ENCODE measurements at regions not wholly inside any gene's neighbourhood (a gene's known extent, or its start where the extent isn't known, plus 50 kb on each side); places are given as distances from the start of the nearest gene placed in this dataset.

DNA sequence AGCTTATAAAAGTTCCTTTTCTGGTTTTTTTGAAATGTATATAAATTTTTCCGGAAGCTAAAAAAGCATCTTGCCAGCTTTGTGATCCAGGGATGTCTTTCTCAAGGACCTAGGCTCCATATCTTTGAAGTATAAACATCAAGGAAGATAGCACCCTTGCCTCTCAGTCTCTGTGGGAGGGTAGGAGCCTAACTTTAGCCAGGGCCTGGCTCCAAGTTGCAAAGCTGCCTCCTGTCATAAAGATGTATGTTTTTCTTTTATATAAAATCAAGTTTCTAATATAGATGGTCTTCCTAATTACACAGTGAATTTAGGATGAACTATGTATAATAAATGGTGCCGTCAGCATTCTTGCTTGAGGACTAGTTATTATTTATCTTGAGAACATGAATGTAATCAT lies 612.6 kb upstream of the USP15 start:
- Histone ChIP-seq H3K27me3 (ENCODE audit: low read depth, low read length) (no peaks in the 10 kb centered on the region), H3K4me3 (ENCODE audit: low read depth in 1 of 2, low read length in 2 of 2) (no peak overlapping the region), H3K4me1 (ENCODE audit: control insufficient read depth in 1 of 2, insufficient read depth in 2 of 2, low read length in 2 of 2) (no peaks in the 10 kb centered on the region), H3K36me3 (ENCODE audit: control insufficient read depth in 1 of 2, insufficient read depth in 2 of 2, low read length in 2 of 2) (no peaks in the 10 kb centered on the region), H3K27ac (ENCODE audit: low read length) (no peak overlapping the region), H3K9me3 (ENCODE audit: control insufficient read depth in 1 of 2, low read length in 2 of 2) (no peaks in the 10 kb centered on the region)

DNA sequence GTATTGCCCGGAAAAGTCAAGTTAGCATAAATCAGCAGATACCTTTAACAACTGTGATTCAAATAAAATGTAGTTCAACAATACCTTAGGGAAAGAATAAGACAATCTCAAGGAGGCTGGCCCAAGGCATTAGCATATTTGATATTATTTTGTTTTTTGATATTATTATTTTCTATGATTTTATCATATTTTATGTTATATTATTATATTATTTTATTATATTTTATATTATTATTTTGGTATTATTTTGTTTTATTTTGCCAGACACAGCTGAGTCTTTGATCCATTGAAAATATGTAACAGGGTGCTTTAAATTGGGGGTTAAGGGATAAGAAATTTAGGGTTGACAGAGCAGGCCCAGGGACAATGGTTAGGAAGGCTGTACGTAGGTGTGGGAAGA lies 607.9 kb upstream of the USP15 start:
- Histone ChIP-seq H3K9me3 (ENCODE audit: control insufficient read depth in 1 of 2, low read length in 2 of 2) (no peaks in the 10 kb centered on the region), H3K36me3 (ENCODE audit: control insufficient read depth in 1 of 2, insufficient read depth in 2 of 2, low read length in 2 of 2) (no peaks in the 10 kb centered on the region), H3K4me1 (ENCODE audit: control insufficient read depth in 1 of 2, insufficient read depth in 2 of 2, low read length in 2 of 2) (no peaks in the 10 kb centered on the region), H3K27me3 (ENCODE audit: low read depth, low read length) (no peaks in the 10 kb centered on the region), H3K4me3 (ENCODE audit: low read depth in 1 of 2, low read length in 2 of 2) (no peak overlapping the region), H3K27ac (ENCODE audit: low read length) (no peak overlapping the region)

DNA sequence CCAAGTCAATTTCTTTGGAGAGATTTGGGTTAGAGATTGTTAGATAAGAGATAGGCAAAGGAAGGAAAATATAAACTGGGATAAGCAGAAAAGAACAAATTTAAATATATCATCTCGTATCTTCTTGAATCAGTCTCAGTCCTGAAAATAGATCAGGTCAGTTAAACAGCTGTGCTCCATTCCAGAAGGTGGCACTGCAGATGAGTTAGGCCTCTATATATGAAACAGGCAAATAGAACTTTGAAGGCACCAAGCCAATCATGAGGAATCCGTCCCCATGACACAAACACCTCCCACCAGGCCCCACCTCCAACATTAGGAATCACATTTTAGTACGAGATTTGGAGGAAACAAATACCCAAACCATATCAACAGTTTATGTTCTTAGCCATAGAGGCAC lies 605.5 kb upstream of the USP15 start:
- Histone ChIP-seq H3K4me1 (ENCODE audit: control insufficient read depth in 1 of 2, insufficient read depth in 2 of 2, low read length in 2 of 2) (no peaks in the 10 kb centered on the region), H3K36me3 (ENCODE audit: control insufficient read depth in 1 of 2, insufficient read depth in 2 of 2, low read length in 2 of 2) (no peaks in the 10 kb centered on the region), H3K27ac (ENCODE audit: low read length) (no peak overlapping the region), H3K9me3 (ENCODE audit: control insufficient read depth in 1 of 2, low read length in 2 of 2) (no peaks in the 10 kb centered on the region), H3K27me3 (ENCODE audit: low read depth, low read length) (no peaks in the 10 kb centered on the region), H3K4me3 (ENCODE audit: low read depth in 1 of 2, low read length in 2 of 2) (no peak overlapping the region)

GRCh38 chr12:61655241-61655640 lies 605.0 kb upstream of the USP15 start:
- H3K27me3 ChIP-seq (ENCODE audit: low read depth, low read length), result no peaks in the 10 kb centered on the region
- no peaks in the 10 kb centered on the region for H3K9me3 ChIP-seq (ENCODE audit: control insufficient read depth in 1 of 2, low read length in 2 of 2)
- H3K27ac ChIP-seq (ENCODE audit: low read length), result no peak overlapping the region
- H3K36me3 ChIP-seq (ENCODE audit: control insufficient read depth in 1 of 2, insufficient read depth in 2 of 2, low read length in 2 of 2), result no peaks in the 10 kb centered on the region
- H3K4me3 ChIP-seq (ENCODE audit: low read depth in 1 of 2, low read length in 2 of 2), result no peak overlapping the region
- H3K4me1 ChIP-seq (ENCODE audit: control insufficient read depth in 1 of 2, insufficient read depth in 2 of 2, low read length in 2 of 2), result no peaks in the 10 kb centered on the region

GRCh38 chr12:61667676-61668075 lies 592.5 kb upstream of the USP15 start:
- H3K27ac ChIP-seq (ENCODE audit: low read length), result no peak overlapping the region
- H3K27me3 ChIP-seq (ENCODE audit: low read depth, low read length), result no peaks in the 10 kb centered on the region
- peaks cover 0 to 3% of the 10 kb centered on the region in 2 donors for H3K9me3 ChIP-seq (ENCODE audit: control insufficient read depth in 1 of 2, low read length in 2 of 2)
- H3K36me3 ChIP-seq (ENCODE audit: control insufficient read depth in 1 of 2, insufficient read depth in 2 of 2, low read length in 2 of 2), result no peaks in the 10 kb centered on the region
- no peaks in the 10 kb centered on the region for H3K4me1 ChIP-seq (ENCODE audit: control insufficient read depth in 1 of 2, insufficient read depth in 2 of 2, low read length in 2 of 2)
- H3K4me3 ChIP-seq (ENCODE audit: low read depth in 1 of 2, low read length in 2 of 2), result no peak overlapping the region

DNA sequence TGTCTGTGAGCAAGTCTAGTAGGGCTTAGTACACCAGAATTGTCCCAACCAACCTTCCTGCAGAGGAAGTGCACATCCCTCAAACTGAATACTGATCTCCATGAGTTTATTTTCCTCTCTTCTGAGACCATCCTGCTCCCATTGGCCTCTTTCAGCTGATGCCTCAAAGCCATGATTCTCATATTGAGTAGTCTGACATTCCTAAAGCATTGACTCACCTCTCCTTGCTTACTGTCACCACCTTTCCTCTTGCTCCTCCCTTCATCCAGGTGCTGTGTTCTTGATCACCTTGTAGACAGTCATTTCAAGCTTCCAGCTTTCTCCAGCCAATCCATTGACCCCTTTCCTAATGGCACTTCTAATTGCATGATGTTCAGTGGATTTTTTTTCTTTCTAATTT lies 583.7 kb upstream of the USP15 start:
- no peaks in the 10 kb centered on the region for H3K4me1 ChIP-seq (ENCODE audit: control insufficient read depth in 1 of 2, insufficient read depth in 2 of 2, low read length in 2 of 2)
- H3K27ac ChIP-seq (ENCODE audit: low read length), result no peak overlapping the region
- no peaks in the 10 kb centered on the region for H3K27me3 ChIP-seq (ENCODE audit: low read depth, low read length)
- no peaks in the 10 kb centered on the region for H3K36me3 ChIP-seq (ENCODE audit: control insufficient read depth in 1 of 2, insufficient read depth in 2 of 2, low read length in 2 of 2)
- H3K9me3 ChIP-seq (ENCODE audit: control insufficient read depth in 1 of 2, low read length in 2 of 2), result no peaks in the 10 kb centered on the region
- no peak overlapping the region for H3K4me3 ChIP-seq (ENCODE audit: low read depth in 1 of 2, low read length in 2 of 2)

- Histone ChIP-seq H3K4me3 (ENCODE audit: low read depth in 1 of 2, low read length in 2 of 2) (no peak overlapping the region), H3K9me3 (ENCODE audit: control insufficient read depth in 1 of 2, low read length in 2 of 2) (no peaks in the 10 kb centered on the region), H3K27me3 (ENCODE audit: low read depth, low read length) (no peaks in the 10 kb centered on the region), H3K4me1 (ENCODE audit: control insufficient read depth in 1 of 2, insufficient read depth in 2 of 2, low read length in 2 of 2) (no peaks in the 10 kb centered on the region), H3K27ac (ENCODE audit: low read length) (no peak overlapping the region), H3K36me3 (ENCODE audit: control insufficient read depth in 1 of 2, insufficient read depth in 2 of 2, low read length in 2 of 2) (no peaks in the 10 kb centered on the region)
Measured at GRCh38 chr12:61687407-61687806, 572.8 kb upstream of the USP15 start.

- Histone ChIP-seq H3K27me3 (ENCODE audit: low read depth, low read length) (no peaks in the 10 kb centered on the region), H3K27ac (ENCODE audit: low read length) (no peak overlapping the region), H3K4me1 (ENCODE audit: control insufficient read depth in 1 of 2, insufficient read depth in 2 of 2, low read length in 2 of 2) (no peaks in the 10 kb centered on the region), H3K36me3 (ENCODE audit: control insufficient read depth in 1 of 2, insufficient read depth in 2 of 2, low read length in 2 of 2) (no peaks in the 10 kb centered on the region), H3K9me3 (ENCODE audit: control insufficient read depth in 1 of 2, low read length in 2 of 2) (peaks cover 0 to 10% of the 10 kb centered on the region in 2 donors), H3K4me3 (ENCODE audit: low read depth in 1 of 2, low read length in 2 of 2) (no peak overlapping the region)
Measured at GRCh38 chr12:61694214-61694613, 566.0 kb upstream of the USP15 start.

DNA sequence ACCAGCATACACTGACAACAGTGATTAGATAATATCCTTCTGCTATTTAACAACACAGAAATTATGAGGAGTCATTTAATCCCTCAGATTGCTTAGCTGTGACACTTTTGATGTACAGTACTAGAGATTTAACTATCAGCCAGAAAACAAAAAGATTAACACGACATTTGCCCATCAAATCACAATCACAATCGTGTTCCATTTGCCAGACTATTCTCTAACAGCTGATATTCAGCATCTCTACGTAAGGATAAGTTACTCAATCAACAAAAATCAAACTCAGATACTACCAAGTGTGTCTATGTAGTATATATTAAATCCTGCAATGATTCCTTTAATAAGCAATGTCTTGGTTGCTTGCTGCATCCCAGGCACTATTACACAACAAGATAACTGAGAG lies 558.7 kb upstream of the USP15 start:
- Histone ChIP-seq H3K27me3 (ENCODE audit: low read depth, low read length) (no peaks in the 10 kb centered on the region), H3K9me3 (ENCODE audit: control insufficient read depth in 1 of 2, low read length in 2 of 2) (peaks cover 0 to 5% of the 10 kb centered on the region in 2 donors), H3K27ac (ENCODE audit: low read length) (no peak overlapping the region), H3K4me1 (ENCODE audit: control insufficient read depth in 1 of 2, insufficient read depth in 2 of 2, low read length in 2 of 2) (no peaks in the 10 kb centered on the region), H3K4me3 (ENCODE audit: low read depth in 1 of 2, low read length in 2 of 2) (no peak overlapping the region), H3K36me3 (ENCODE audit: control insufficient read depth in 1 of 2, insufficient read depth in 2 of 2, low read length in 2 of 2) (no peaks in the 10 kb centered on the region)

- no peaks in the 10 kb centered on the region for H3K36me3 ChIP-seq (ENCODE audit: control insufficient read depth in 1 of 2, insufficient read depth in 2 of 2, low read length in 2 of 2)
- no peaks in the 10 kb centered on the region for H3K4me1 ChIP-seq (ENCODE audit: control insufficient read depth in 1 of 2, insufficient read depth in 2 of 2, low read length in 2 of 2)
- H3K4me3 ChIP-seq (ENCODE audit: low read depth in 1 of 2, low read length in 2 of 2), result no peak overlapping the region
- H3K9me3 ChIP-seq (ENCODE audit: control insufficient read depth in 1 of 2, low read length in 2 of 2), result no peaks in the 10 kb centered on the region
- no peaks in the 10 kb centered on the region for H3K27me3 ChIP-seq (ENCODE audit: low read depth, low read length)
- H3K27ac ChIP-seq (ENCODE audit: low read length), result no peak overlapping the region
Measured at GRCh38 chr12:61706783-61707182, 553.4 kb upstream of the USP15 start.

- Histone ChIP-seq H3K27me3 (ENCODE audit: low read depth, low read length) (no peaks in the 10 kb centered on the region), H3K4me3 (ENCODE audit: low read depth in 1 of 2, low read length in 2 of 2) (no peak overlapping the region), H3K36me3 (ENCODE audit: control insufficient read depth in 1 of 2, insufficient read depth in 2 of 2, low read length in 2 of 2) (no peaks in the 10 kb centered on the region), H3K27ac (ENCODE audit: low read length) (no peak overlapping the region), H3K4me1 (ENCODE audit: control insufficient read depth in 1 of 2, insufficient read depth in 2 of 2, low read length in 2 of 2) (no peaks in the 10 kb centered on the region), H3K9me3 (ENCODE audit: control insufficient read depth in 1 of 2, low read length in 2 of 2) (no peaks in the 10 kb centered on the region)
Measured at GRCh38 chr12:61713121-61713520, 547.1 kb upstream of the USP15 start.

- no peak overlapping the region for H3K27ac ChIP-seq (ENCODE audit: low read length)
- H3K4me3 ChIP-seq (ENCODE audit: low read depth in 1 of 2, low read length in 2 of 2), result no peak overlapping the region
- H3K36me3 ChIP-seq (ENCODE audit: control insufficient read depth in 1 of 2, insufficient read depth in 2 of 2, low read length in 2 of 2), result no peaks in the 10 kb centered on the region
- H3K9me3 ChIP-seq (ENCODE audit: control insufficient read depth in 1 of 2, low read length in 2 of 2), result no peaks in the 10 kb centered on the region
- no peaks in the 10 kb centered on the region for H3K27me3 ChIP-seq (ENCODE audit: low read depth, low read length)
- no peaks in the 10 kb centered on the region for H3K4me1 ChIP-seq (ENCODE audit: control insufficient read depth in 1 of 2, insufficient read depth in 2 of 2, low read length in 2 of 2)
Measured at GRCh38 chr12:61717986-61718385, 542.2 kb upstream of the USP15 start.
